ENCODE measurements at regions not wholly inside any gene's neighbourhood (a gene's known extent, or its start where the extent isn't known, plus 50 kb on each side); places are given as distances from the start of the nearest gene placed in this dataset.

- Histone ChIP-seq H3K36me3 (ENCODE audit: insufficient read depth, low read length) (no peaks in the 10 kb centered on the region), H2AFZ (ENCODE audit: low read depth, low read length) (no peak overlapping the region), H3K9ac (ENCODE audit: low read length) (no peak overlapping the region), H3K27ac (ENCODE audit: low read length) (no peak overlapping the region), H3K27me3 (ENCODE audit: insufficient read depth, low read depth, low read length) (no peaks in the 10 kb centered on the region), H3K9me3 (ENCODE audit: low read length) (no peaks in the 10 kb centered on the region), H3K4me2 (ENCODE audit: low read length) (no peak overlapping the region), H4K20me1 (ENCODE audit: insufficient read depth) (no peaks in the 10 kb centered on the region), H3K4me3 (ENCODE audit: low read length) (no peak overlapping the region), H3F3A (ENCODE audit: insufficient read depth, low read length, poor library complexity, severe bottlenecking) (no peaks in the 10 kb centered on the region), H3K79me2 (replicated peaks; ENCODE audit: insufficient read depth, low read length) (no peaks in the 10 kb centered on the region), H3K9me2 (ENCODE audit: insufficient read depth, low read length) (no peaks in the 10 kb centered on the region)
- TF ChIP-seq EZH2 (IDR thresholded peaks at IDR 0.05; ENCODE audit: borderline replicate concordance, insufficient read depth, low read length, poor library complexity, severe bottlenecking) (no peak), POLR2AphosphoS5 (IDR thresholded peaks at IDR 0.05) (no peak), SMC3 (conservative IDR thresholded peaks at IDR 0.05; ENCODE audit: poor library complexity) (no peak), REST (IDR thresholded peaks at IDR 0.05; ENCODE audit: borderline replicate concordance) (no peak), CTCF (IDR thresholded peaks at IDR 0.05; ENCODE audit: poor library complexity, severe bottlenecking) (no peak)
These were observed 867.4 kb upstream of the PCDH10 start for GRCh38 chr4:132281733-132282132.

GRCh38 chr4:132284910-132285426 lies 864.1 kb upstream of the PCDH10 start:
- Histone ChIP-seq H3K27me3 (ENCODE audit: insufficient read depth, low read depth, low read length) (no peaks in the 10 kb centered on the region), H3K79me2 (replicated peaks; ENCODE audit: insufficient read depth, low read length) (no peaks in the 10 kb centered on the region), H3K27ac (ENCODE audit: low read length) (no peak overlapping the region), H3K4me3 (ENCODE audit: low read length) (no peak overlapping the region), H3K9ac (ENCODE audit: low read length) (no peak overlapping the region), H3F3A (ENCODE audit: insufficient read depth, low read length, poor library complexity, severe bottlenecking) (no peaks in the 10 kb centered on the region), H3K9me3 (ENCODE audit: low read length) (no peaks in the 10 kb centered on the region), H3K36me3 (ENCODE audit: insufficient read depth, low read length) (no peaks in the 10 kb centered on the region), H3K4me2 (ENCODE audit: low read length) (no peak overlapping the region), H2AFZ (ENCODE audit: low read depth, low read length) (no peak overlapping the region), H3K9me2 (ENCODE audit: insufficient read depth, low read length) (no peaks in the 10 kb centered on the region), H4K20me1 (ENCODE audit: insufficient read depth) (no peaks in the 10 kb centered on the region)
- no peak for TF ChIP-seq REST (IDR thresholded peaks at IDR 0.05; ENCODE audit: borderline replicate concordance)
- no peak for TF ChIP-seq SMC3 (conservative IDR thresholded peaks at IDR 0.05; ENCODE audit: poor library complexity)
- TF ChIP-seq EZH2 (IDR thresholded peaks at IDR 0.05; ENCODE audit: borderline replicate concordance, insufficient read depth, low read length, poor library complexity, severe bottlenecking): no peak
- no peak for TF ChIP-seq RAD21 (conservative IDR thresholded peaks at IDR 0.05)
- no peak for TF ChIP-seq MXI1 (conservative IDR thresholded peaks at IDR 0.05; ENCODE audit: poor library complexity, severe bottlenecking)
- TF ChIP-seq POLR2AphosphoS5 (IDR thresholded peaks at IDR 0.05): no peak
- TF ChIP-seq EP300 (conservative IDR thresholded peaks at IDR 0.05; ENCODE audit: poor library complexity, severe bottlenecking): no peak
- no peak for TF ChIP-seq TAF1 (IDR thresholded peaks at IDR 0.05; ENCODE audit: low read depth)
